ENCODE measurements at regions not wholly inside any gene's neighbourhood (a gene's known extent, or its start where the extent isn't known, plus 50 kb on each side); places are given as distances from the start of the nearest gene placed in this dataset.

DNA sequence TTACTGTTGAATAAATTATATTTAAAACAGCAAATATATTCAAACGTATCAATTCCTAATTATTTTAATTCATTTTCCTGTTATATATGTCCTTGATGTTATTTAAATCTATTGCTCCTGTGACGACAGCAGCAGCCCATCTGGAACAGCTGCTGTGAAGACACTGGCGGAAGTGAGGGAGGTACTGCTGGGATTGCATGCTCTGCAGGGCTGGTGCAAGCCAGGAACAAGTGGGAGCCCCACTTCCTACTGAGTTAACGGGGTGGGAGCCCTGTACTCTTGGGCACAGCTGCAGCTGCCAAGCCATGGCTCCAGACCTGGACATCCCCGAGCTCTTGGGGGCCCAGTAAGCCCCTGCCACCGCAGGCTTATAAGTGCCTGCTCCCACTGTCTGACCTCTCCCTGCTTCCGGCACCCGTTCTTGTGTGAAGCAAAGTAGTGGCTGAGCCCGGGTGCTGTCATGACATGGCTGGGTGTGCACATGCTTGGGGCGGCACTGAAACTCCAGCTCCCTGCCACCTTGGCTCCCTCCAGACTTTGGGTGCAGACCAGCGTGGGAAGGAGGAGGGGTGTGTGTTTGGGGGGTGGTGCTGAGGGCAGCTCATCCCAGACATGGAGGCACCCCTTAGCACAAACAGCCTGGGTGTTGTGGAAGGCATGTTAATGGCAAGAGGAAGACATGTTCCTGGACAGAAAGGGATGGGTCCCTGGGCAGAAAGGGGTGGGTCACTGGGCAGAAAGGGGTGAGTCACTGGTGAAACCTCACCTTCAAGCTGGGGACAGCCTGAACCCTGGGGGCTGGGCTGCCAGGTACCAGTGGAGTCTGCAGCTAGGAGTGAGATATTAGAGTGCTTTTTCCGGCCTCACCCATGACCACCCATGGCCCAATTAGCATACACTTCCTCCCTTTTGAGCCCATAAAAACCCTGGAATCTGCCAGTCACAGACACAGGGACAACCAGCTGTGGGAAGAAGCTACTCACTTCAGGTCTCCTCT is 1981.3 kb upstream of the IGFBP7 start:
- DNase-seq: no peak

- no peak for DNase-seq
Measured at GRCh38 chr4:59094505-59094904, 1984.3 kb upstream of the IGFBP7 start.

DNA sequence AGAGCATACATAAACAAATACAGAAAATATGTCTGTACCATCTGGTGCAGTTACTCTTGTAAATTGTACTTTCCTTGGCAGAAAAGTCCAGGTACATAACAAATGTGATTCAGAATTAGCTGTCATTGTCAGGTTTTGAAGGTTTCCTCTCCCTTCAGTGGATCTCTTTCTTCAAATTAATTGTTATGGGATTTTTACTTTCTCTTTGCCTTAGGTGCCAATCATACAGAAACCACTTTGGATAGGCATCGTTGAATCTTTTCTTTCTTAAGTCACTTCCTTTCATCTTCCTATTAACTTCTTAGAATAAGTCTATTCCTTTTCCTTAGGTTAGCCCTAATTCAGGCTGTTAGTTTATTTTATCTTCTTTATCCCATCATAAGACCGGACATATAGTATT is 1992.1 kb upstream of the IGFBP7 start:
- DNase-seq: no peak

DNA sequence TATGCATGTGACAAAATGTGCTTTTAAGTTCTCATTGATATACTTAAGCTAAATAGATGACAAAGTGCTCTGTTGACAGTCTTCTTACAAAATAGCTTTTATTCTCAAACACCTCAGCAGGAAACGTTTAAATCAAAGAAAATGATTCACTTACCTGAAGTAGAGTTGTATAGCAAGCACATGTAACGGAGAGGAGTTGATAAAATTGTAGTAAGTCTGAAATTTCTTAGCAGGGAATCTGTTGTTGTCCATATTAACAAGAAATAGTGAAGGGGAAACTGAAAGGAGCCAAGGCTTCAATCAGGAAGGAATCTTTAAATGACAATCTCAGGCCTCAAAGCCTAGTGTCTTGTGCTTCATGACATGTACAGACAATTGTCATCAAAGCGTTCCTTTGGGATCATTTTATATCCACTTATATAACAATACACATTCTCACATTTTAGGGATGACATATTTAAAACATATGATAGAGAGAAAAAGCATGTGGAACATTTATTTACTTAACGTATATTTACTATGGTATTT is 2010.2 kb upstream of the IGFBP7 start:
- DNase-seq: no peak

DNA sequence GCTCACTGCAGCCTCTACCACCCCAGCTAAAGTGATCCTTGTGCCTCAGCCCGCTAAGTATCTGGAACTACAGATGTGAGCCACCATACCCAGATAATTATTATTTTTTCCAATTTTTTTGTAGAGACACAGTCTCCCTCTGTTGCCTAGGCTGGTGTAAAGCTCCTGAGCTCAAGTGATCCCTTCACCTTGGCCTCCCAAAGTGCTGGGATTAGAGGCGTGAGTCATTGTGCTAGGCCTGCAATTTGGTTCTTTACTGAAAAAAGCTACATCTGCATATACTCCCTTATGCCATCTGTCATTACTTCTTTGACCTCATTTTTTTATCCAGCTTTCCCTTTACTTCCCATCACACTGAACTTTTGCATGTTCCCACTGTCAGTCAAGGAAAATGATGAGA is 2012.4 kb upstream of the IGFBP7 start:
- DNase-seq: no peak

DNA sequence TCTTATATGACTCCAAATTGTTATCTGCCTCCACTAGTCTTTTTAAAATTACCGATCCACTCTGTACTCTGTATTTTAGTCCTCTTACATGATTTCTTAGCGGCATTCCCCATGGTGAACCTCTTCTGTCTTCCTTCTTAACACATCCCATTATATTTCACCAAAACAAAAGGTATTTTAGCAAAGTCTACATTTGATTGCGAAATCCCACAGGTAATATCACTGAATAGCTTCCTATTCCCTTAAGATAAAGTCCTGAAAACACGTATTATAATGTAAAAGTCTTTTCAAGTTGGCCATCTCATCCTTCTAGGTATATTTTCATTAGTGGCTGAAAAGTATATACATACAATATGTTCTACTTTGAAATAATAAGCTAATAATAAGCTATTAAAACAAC is 2016.0 kb upstream of the IGFBP7 start:
- DNase-seq: no peak

DNA sequence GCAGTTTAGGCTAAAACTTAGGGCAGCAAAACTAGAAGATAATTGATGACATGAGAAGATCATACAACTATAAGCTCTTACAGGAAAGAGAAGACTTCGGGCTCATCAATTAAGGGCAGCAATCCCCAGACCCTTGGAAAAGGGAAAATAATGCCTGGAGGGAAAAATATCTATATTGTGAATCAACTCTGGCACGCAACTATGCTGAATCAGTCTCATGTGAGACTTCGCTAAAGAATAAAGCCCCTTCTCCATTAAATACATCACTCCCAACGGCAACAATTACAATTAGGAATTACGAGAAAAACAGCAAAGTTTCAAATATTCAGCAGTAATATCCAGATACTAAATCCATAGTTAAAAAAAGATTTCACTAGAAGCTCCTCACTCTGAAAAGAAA is 2016.8 kb upstream of the IGFBP7 start:
- no peak for DNase-seq

GRCh38 chr4:59127743-59128142 is 2017.6 kb upstream of the IGFBP7 start:
- DNase-seq: no peak

DNA sequence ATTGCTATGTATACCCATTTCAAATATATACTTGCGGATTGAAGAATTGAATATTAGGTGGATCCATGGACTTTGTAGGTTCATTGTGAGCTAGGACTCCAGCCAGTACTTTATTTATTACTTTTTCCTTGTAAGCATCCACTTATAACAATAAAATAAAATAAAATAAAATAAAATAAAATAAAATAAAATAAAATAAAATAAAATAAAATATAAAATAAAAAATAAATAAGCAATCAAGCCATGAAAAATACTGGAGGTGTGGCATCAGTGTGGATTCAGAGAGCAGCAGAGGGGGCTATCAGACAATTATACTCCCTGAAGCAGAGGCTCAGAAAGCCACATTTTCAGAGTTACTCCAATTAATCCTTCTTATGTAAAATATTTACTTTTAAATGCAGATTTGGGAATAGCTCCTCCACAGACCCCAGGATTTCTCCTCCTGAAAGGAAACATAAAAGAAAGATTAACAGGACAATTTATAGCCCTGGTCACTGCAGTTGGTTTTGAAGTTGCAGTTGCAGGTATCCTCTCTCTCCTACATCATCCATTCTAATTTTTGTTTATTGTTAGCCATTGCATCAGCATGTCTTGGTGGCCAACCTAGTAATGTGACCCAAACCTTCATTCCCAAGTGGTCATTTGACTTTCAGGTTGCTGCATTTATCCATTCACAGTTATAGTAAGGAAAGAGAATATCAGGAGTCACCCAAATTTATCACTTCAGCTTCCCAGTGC is 2025.2 kb upstream of the IGFBP7 start:
- DNase-seq: no peak

- DNase-seq: no peak
Measured at GRCh38 chr4:59161249-59161648, 2038.9 kb upstream of the ADGRL3 start.

- DNase-seq: peak; percentile 17
Measured at GRCh38 chr4:59175617-59176016, 2024.5 kb upstream of the ADGRL3 start.

GRCh38 chr4:59179372-59179771 is 2020.8 kb upstream of the ADGRL3 start:
- DNase-seq: no peak

DNA sequence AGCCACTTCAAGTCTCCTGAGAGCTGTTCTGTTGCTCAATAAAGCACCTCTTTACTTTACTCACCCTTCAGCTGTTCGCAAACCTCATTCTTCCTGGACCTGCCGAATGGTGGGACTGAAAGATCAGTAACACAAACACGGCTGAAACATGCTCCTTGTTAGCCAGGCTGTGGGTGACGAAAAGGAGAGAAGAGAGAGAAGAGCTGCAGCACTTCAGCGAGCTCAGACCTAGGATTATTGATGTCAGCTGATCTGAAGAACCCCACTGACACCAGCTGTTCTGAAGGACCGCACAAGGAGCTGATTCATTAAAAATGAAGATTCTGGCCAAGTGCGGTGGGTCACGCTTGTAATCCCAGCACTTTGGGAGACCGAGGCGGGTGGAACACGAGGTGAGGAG is 2020.0 kb upstream of the ADGRL3 start:
- no peak for DNase-seq

DNA sequence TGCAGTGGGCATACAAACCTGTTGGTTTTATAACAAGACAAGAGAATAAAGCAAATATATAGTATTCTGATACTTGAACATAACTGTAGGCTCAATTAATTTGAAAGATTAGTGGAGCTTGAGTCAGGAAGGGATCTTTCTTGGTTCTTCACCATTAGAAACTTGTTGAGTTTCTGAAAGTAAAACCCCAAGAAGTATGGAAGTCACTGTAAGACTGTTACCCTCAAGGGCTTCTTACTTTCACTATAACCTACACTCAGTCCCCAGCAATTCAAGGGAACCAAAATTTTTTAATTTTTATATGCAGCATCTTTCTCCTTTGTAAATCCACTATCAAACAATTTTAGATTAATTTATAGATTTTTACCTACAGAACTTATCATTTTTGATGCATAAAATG is 2019.2 kb upstream of the ADGRL3 start:
- no peak for DNase-seq

DNA sequence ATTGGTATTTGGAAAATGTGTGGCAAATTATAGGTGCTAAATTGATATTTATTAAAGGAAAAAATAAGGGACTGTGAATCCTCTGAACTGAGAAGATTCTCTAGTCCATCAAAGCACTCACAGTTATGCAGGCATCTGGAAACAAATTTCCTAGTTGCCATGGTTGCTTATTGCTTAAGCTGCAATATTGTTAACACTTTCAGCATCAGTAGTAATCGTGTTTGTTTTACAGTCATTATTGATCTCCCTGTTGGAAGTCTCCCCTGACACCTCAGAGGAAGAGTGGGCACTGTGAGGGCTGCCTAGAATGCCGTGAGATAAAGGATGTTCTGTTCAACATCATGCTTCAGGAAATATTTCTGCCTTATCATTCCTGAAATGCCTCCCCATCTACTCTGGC is 2004.3 kb upstream of the ADGRL3 start:
- DNase-seq: no peak

GRCh38 chr4:59200992-59201391 is 1999.1 kb upstream of the ADGRL3 start:
- DNase-seq: no peak

DNA sequence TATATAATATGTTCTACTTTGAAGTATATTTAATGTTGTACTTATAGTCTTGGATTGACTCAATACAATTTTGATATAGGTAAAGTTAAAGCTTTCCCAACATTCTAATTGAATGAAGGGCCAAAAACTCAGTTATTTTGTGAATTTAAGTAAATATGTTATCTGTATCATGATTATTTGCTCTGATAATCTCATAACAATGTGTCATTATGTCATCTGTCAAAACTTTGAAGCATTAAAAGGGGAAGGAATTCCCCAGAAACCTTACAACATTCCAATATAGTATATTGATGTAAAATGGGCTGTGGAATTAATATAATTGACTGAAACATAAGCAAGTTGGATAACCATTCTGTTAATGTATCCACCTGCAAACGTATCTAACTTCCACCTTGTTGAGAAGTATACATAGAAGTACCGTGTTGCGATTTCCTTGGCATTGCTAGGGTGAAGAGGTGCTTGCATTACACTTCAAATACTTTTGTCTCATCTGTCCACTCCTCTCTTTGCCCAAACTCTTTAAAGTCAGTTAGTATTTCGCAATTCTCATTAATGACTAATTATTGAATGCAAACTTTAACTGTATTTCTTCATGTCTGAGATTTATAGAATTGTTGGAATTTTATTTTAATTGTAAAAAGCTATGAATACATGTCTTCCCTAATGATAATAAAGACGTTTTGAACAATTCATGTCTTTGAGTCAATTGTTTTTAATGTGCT is 1982.1 kb upstream of the ADGRL3 start:
- DNase-seq: no peak

GRCh38 chr4:59222221-59222620 is 1977.9 kb upstream of the ADGRL3 start:
- DNase-seq: no peak

GRCh38 chr4:59223292-59223941 is 1976.7 kb upstream of the ADGRL3 start:
- peak; percentile 61 for DNase-seq

DNA sequence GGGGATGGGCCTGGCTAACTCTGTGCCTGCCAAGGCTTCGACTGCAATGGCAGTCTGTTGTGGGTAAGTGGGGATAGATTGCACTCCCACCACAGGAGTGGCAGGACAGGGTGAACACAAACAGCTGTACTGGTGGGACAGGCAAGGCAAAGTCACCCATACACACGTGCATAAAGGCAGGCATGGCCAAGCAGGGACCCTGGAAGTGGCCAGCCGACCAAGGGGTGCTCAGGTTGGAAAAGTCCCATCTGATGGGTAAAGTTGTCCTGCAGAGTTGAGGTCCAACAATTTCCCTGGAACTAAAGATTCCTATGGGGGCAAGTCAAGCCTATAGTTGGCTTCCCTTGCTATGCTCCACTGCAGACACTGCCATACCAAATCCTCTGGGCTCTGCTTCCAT is 1961.9 kb upstream of the ADGRL3 start:
- DNase-seq: no peak

DNA sequence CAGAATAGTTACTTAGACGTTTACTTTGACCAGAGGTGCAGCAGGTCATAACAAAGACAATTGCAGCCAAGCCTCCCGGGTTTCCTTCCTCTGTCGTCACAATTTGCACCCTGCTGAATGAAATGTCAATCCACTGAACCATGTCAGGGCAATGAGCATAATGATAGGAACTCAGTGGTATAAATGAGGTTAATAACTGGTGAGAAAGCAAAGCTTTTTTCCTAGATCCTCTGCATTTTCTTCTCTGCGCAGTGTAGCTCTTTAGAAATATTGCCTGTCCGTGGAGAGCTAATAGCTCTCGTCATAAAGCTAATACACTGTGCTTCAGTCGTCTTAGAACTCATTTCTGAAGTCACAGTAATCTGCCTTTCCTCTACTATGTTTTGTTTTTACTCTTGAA is 1960.1 kb upstream of the ADGRL3 start:
- DNase-seq: no peak

DNA sequence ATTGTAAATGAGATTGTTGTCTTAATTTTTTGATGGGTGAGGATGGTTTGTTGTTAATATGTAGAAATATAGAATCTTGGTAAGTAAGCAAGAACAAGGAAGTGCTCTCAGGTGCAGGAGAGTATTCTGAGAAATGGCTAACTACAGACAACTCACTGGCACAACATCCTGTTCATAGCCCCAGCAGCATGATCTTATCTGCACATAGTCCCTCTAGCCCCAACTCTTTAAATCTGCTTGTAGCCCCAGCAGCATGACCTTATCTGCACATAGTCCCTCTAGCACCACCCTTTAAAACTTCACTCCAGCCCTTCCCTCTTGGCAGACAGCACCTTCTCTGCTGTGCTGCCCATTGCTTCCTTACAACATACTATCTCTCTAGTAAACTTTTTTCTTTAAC is 1957.1 kb upstream of the ADGRL3 start:
- no peak for DNase-seq

DNA sequence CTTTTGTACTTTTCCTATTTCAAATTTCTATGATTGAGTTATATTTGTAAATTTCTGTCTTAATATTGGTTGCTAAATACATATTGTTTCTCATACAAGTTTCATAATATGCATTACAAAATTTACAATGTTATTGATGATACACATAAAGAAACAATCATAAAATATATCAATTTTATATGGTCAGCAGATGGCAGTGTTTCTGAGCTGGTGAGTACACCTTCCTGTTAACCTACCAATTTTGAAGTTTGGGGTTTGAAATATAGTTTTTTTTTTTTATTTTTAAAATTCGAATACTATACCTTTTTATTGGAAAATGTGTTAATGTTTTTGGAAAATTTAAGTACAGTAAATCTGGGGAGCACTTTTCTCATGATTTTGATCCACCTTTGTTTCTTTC is 1953.1 kb upstream of the ADGRL3 start:
- no peak for DNase-seq

Data from NCI-H1417 treated with DMSO at 0.1 percent for 48 hours (cell line).